ENCODE measurements at regions not wholly inside any gene's neighbourhood (a gene's known extent, or its start where the extent isn't known, plus 50 kb on each side); places are given as distances from the start of the nearest gene placed in this dataset.

DNA sequence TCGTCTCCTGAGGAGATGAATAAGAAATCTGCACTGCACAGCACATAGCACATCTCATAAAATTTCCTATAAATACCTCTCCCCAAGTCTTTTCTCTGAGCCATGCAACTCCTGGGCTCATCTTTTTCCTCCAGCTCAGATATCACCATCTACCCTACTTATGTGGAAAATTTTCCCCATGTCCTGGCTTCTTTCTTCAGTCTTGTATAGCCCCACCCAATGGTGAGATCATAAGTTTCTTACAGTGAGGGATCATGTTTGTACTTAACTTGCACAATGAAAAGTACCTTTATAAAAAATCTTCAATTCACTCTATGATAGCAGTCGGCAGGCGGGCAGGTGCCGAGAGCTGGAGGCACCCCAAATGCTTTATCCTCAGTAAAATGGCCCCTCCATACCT lies 198.6 kb upstream of the S100G start:
- no peak for DNase-seq

DNA sequence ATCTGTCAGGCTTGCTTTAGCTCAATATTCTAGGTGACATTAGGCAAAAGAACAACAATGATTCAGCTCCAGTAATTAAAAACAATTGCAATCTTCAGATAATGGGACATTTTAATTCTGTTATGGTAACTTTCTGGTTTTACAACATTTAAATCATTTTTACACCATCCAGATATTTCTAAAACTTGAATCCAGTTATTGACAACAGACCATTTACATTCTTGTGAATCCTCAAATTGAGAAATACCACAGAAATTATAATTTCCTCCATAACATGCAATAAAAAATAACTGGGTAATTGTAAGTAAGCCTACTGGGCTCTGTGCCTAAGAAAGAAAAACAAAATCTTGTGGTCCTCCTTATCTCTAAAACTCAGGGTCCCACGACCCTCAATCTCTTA lies 195.0 kb upstream of the S100G start:
- no peak for DNase-seq

GRCh38 chrX:16457239-16457638 lies 192.7 kb upstream of the S100G start:
- DNase-seq: no peak

DNA sequence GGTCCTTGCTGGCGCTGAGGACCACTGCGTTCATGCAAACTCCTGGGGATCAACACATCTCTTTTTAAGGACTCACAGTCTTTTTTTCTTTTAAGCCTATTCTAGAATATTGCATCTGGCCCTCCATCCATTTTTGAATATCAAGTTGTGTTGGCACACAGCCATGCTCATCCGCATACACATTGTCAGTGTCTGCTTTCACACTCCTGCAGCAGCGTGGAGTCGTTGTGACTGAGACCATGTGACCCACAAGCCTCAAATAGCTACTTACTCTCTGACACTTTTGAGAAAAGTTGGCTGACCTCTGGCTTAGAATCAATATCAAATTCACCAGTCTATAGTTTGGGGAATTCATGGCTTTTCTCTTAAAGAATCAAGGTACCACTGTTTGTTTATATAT lies 191.8 kb upstream of the S100G start:
- DNase-seq: no peak

- DNase-seq: no peak
Measured at GRCh38 chrX:16459008-16459407, 190.9 kb upstream of the S100G start.

- no peak for DNase-seq
Measured at GRCh38 chrX:16461968-16462367, 188.0 kb upstream of the S100G start.

DNA sequence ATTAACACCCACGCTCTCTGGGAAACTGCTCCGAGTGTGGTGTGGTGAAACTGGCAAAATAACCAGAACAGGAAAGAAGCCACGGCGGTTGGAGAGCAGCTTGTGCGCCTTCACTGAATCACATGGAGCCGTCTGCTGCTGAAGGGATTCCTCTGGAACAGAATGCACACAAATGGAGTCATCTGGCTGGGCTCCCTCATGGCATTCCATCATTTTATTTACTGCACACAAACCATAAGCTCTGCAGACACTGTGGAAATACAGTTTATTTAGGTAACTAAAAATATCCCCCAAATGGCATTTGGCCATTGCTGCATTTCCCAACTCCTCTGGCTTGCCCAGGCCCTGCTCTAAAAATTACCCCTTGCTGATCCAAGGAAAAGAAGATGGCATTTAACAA lies 187.0 kb upstream of the S100G start:
- no peak for DNase-seq

GRCh38 chrX:16464369-16464768 lies 185.6 kb upstream of the S100G start:
- no peak for DNase-seq

- DNase-seq: no peak
Measured at GRCh38 chrX:16465081-16465876, 184.7 kb upstream of the S100G start.

DNA sequence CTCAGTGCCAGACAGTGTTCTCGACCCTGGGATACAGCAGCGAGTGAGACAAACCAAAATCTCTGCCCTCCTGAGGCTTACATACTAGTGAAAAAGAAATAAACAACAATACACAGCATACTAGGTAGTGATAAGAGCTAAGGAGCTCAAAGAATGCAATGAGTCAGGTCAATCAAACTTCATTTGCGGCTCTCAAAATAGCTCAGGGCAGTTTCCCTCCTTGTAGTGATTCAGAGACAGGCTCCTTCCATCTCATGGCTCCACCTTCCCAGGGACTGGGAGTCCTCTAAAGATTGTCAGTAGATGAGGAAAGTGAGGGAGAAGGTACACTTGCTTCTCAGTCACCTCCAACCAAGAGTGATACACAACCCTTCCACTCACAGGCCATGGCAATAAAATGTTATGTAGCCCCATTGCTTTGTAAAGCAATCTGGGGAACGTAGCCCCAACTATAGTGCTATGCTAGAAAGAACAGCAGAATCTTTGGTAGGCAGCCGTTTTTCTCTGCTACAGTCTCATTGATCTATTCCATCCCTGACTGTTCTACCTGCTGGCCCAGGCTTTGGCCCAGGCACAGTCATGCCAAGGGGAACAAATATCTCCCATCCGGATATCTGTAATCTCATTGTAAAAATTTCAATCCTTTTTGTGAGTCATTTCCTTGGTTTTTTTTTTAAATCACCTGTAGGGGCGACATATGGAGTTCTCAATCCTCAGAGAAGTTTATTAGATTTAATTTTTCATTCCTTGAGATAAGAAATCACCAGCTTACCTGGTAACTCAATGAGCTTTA lies 183.1 kb upstream of the S100G start:
- DNase-seq: no peak

DNA sequence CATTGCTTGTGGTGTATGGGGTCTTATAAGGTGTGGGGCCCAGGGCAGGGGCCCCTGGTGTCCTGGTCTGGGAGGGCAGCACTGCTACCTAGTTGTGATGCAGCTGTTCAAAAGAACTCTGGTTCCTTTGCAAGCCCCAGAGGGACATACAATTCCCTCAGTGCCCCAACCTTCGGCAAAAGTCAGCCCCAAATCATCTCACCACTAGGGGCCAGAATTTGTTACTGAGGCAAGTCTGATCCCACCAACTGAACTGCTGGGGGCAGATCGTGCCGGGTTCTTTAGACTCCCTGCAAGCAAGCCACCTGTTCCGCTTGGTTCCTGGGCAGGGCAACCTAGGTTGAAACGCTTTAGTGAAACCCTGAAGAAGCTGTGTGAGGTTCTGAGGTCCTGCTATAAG lies 180.1 kb upstream of the S100G start:
- peak; percentile 4 for DNase-seq

GRCh38 chrX:16472345-16472744 lies 177.6 kb upstream of the S100G start:
- DNase-seq: no peak

GRCh38 chrX:16474511-16474910 lies 175.4 kb upstream of the S100G start:
- DNase-seq: no peak

DNA sequence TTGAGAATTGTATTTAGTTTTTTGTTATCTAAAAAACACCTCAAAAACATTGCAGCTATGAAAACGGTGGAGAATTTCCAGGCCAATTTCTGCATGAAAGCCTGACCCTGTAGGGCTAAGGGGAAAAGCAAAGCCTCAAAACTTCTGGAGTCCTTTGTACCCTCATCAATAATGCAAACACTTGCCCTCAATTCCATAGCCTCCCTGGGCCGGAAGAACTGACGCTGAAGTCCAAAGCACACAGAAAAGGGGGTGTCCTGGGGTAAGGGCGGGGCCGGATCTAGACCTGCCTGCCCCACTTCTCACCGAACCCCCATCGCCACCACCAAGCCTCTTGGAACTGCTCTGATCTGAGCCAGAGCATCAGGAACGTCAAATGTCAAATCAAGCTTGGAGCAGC lies 173.9 kb upstream of the S100G start:
- DNase-seq: no peak

GRCh38 chrX:16476692-16477091 lies 173.3 kb upstream of the S100G start:
- DNase-seq: no peak

DNA sequence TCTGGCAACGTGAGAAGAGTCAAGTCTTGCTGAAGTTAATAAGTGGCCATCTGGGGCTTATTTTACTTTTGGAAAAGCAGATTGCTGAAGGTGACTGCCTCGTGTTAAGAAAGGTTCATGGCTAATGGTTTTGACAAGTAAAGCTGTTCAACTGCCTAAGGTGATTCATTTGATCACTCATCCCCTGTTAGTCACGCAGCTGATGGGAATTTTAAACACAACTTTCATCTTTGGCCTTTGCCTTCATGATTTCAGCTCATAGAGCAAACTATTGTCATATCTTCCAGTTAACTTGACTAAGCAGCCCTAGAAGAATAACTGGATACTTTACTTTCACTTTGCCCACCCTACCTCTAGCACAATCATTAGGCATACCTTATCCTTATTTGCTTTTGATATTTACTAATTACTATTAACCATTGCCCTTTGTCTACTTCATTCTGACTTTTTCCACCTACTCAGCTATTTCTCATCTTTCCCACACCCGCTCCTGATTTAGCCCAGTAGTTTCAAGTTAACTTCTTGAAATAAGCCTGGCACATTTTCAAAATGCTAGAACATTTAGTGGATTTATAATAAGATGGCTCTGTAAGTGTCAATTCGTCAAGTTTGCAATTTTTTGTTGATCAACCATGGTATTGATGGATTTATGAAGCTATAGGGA lies 170.6 kb upstream of the S100G start:
- DNase-seq: peak; percentile 1

GRCh38 chrX:16480049-16480448 lies 169.9 kb upstream of the S100G start:
- DNase-seq: no peak

DNA sequence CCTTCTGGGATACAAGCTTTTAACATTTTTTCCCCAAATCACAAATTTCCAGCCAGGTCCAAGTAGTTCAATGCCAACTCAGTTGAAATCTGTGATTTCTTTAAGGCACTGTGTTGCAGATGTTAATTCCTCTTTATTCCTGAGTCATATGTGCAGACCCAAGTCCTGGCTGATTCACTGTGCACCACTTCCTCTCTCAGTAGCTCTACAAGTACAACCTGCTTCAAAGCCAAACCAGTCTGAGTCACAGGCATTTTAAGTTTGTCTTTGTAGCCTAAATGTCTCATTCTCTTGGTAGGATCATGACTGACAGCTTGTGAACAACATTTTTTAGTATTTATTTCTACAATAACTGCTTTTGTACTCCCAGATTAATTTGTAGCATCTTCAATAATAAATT lies 165.6 kb upstream of the S100G start:
- DNase-seq: peak; percentile 29

- no peak for DNase-seq
Measured at GRCh38 chrX:16487620-16488385, 162.2 kb upstream of the S100G start.

GRCh38 chrX:16488959-16489358 lies 161.0 kb upstream of the S100G start:
- DNase-seq: no peak

DNA sequence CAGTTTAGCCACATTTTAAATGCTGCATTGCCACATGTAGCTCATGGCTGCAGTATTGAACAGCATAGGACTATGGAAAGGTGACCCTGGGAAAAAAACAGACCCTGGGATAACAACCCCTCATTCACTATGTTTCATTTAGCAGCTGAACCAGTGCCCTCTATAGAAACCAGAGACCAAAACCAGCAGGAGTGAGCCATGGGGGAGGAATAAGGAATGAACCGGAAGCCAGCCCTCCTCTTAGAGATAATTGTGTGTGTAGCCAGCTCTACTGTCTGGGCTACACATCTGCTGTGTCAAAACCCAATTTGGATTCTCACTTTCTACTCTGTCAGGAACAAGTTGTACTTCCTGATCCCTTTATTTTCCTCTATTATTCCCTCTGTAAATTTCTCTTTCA lies 158.5 kb upstream of the S100G start:
- no peak for DNase-seq

DNA sequence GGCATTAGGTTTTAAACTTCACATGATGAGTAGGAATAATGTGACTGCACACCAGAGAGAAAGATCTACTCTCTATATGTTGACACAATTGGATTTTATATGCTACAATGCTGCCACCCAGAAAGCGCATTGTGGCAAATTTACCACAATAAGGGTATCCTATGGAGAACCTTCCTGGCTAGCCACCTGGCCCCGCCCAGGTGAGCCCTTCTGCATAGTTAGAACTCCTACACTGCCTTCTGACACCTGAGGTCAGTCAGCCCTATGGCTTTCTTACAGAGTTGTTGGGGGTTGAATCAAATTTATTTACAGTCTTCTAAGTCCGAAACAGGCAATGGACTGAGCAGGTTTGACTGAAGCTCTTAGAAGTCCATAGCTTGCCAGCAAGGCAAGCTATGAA lies 153.8 kb upstream of the S100G start:
- no peak for DNase-seq

Data from OCI-M1 (cell line).